ENCODE measurements at regions not wholly inside any gene's neighbourhood (a gene's known extent, or its start where the extent isn't known, plus 50 kb on each side); places are given as distances from the start of the nearest gene placed in this dataset.

DNA sequence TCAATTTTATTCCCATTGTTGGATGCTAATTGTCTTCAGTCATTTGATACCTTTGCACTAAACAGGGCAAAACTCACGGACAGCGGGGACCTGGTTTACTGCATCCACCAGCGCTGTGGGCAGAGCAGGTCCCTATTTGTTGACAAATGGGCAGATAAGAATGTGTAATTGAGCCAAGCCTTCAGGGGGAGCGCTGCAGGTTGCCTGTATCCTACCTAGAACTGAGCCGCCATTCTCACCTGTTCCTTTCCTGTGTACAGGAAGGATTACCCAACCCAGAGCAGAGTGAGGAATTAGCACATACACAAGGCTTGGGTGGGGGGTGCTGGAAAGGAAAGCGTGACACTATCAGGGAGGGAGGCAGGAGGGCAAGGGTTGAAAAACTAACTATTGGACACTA, 89.1 kb upstream of the FOXA2 start:
- no peak overlapping the region for H4K5ac ChIP-seq (ENCODE audit: low read length)
- H2AK5ac ChIP-seq (ENCODE audit: low read length) = no peak overlapping the region
- no peaks in the 10 kb centered on the region for H3K27me3 ChIP-seq (ENCODE audit: insufficient read depth, low read length, poor library complexity)
- no peak overlapping the region for H3K18ac ChIP-seq (ENCODE audit: low read length)
- no peak overlapping the region for H3K9ac ChIP-seq (ENCODE audit: low read length)
- H2BK15ac ChIP-seq (replicated peaks; ENCODE audit: low read depth) = no peak overlapping the region
- no peaks in the 10 kb centered on the region for H3K79me1 ChIP-seq (ENCODE audit: low read length)
- H4K8ac ChIP-seq (ENCODE audit: low read depth, low read length) = no peak overlapping the region
- no peak overlapping the region for H2BK5ac ChIP-seq (ENCODE audit: low read length)
- H3K4me3 ChIP-seq (ENCODE audit: low read length) = no peak overlapping the region
- H2BK120ac ChIP-seq (ENCODE audit: low read depth, low read length) = no peak overlapping the region
- H3K4me1 ChIP-seq (ENCODE audit: control insufficient read depth, low read depth, low read length) = no peaks in the 10 kb centered on the region
- no peak for DNase-seq
- no peak overlapping the region for H3K4ac ChIP-seq (ENCODE audit: low read depth, low read length)
- H3K23ac ChIP-seq (ENCODE audit: low read length) = no peak overlapping the region
- H3K27ac ChIP-seq (ENCODE audit: low read depth, low read length) = no peak overlapping the region
- H3K79me2 ChIP-seq (ENCODE audit: control insufficient read depth, insufficient read depth, low read length) = no peaks in the 10 kb centered on the region
- H3K4me2 ChIP-seq (ENCODE audit: low read length) = no peak overlapping the region
- H3K36me3 ChIP-seq (ENCODE audit: control insufficient read depth, insufficient read depth, low read length) = no peaks in the 10 kb centered on the region
- WGBS (ENCODE audit: extremely low coverage, insufficient coverage, low lambda C conversion rate) = no CpG with 5 or more reads among the region's 6 CpGs
- H3K56ac ChIP-seq (ENCODE audit: low read length) = no peak overlapping the region

DNA sequence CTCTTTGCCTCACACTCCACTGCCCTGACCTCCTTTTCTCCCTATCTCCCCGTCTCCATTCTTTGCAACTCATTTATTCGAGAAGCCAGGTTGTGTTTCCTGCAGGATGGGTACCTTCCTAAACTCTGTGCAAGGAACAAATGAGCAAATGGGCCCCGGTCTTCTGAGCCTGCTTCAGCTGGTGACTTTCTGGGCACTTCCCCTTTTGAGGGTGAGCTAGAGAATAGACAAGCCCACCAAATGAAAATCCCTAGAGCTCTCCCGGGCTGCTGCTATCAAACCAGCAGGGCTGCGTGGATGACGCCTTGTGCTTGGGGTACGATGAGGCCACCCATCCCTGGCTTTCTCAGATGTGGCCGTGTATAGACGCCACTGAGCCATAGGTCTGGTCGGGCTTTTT, 91.0 kb upstream of the FOXA2 start:
- no CpG with 5 or more reads among the region's 10 CpGs for WGBS (ENCODE audit: extremely low coverage, insufficient coverage, low lambda C conversion rate)
- H3K27ac ChIP-seq (ENCODE audit: low read depth, low read length) = no peak overlapping the region
- no peaks in the 10 kb centered on the region for H3K27me3 ChIP-seq (ENCODE audit: insufficient read depth, low read length, poor library complexity)
- H2AK5ac ChIP-seq (ENCODE audit: low read length) = no peak overlapping the region
- H3K18ac ChIP-seq (ENCODE audit: low read length) = no peak overlapping the region
- H3K56ac ChIP-seq (ENCODE audit: low read length) = no peak overlapping the region
- no peaks in the 10 kb centered on the region for H3K79me2 ChIP-seq (ENCODE audit: control insufficient read depth, insufficient read depth, low read length)
- H3K23ac ChIP-seq (ENCODE audit: low read length) = no peak overlapping the region
- H4K8ac ChIP-seq (ENCODE audit: low read depth, low read length) = no peak overlapping the region
- no peak overlapping the region for H3K4me2 ChIP-seq (ENCODE audit: low read length)
- H3K36me3 ChIP-seq (ENCODE audit: control insufficient read depth, insufficient read depth, low read length) = no peaks in the 10 kb centered on the region
- H2BK5ac ChIP-seq (ENCODE audit: low read length) = no peak overlapping the region
- no peaks in the 10 kb centered on the region for H3K79me1 ChIP-seq (ENCODE audit: low read length)
- H2BK120ac ChIP-seq (ENCODE audit: low read depth, low read length) = no peak overlapping the region
- H3K4me3 ChIP-seq (ENCODE audit: low read length) = no peak overlapping the region
- no peak for DNase-seq
- H3K4me1 ChIP-seq (ENCODE audit: control insufficient read depth, low read depth, low read length) = no peaks in the 10 kb centered on the region
- no peak overlapping the region for H3K4ac ChIP-seq (ENCODE audit: low read depth, low read length)
- no peak overlapping the region for H3K9ac ChIP-seq (ENCODE audit: low read length)
- no peak overlapping the region for H2BK15ac ChIP-seq (replicated peaks; ENCODE audit: low read depth)
- no peak overlapping the region for H4K5ac ChIP-seq (ENCODE audit: low read length)

DNA sequence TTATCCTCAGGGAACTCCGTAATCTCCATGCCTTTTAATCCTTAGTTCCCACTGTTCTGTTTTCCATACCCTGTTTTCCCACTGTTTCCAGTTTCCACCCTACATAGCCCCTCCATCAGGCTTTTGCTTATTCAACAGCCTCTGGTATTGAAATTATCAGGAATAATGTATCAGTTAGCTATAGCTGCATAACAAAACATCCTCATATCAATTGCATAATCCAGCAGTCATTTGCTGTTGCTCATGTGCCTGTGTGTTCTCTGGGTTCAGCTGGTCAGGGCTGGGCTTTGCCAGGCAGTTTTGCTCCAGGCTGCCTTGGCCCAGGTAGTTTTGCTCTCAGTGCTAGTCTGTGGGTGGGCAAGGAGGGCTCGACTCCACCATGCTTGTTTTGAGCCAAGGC, 94.3 kb upstream of the FOXA2 start:
- Histone ChIP-seq H3K79me1 (ENCODE audit: low read length) (no peaks in the 10 kb centered on the region), H2BK15ac (replicated peaks; ENCODE audit: low read depth) (no peak overlapping the region), H3K4me1 (ENCODE audit: control insufficient read depth, low read depth, low read length) (no peaks in the 10 kb centered on the region), H3K18ac (ENCODE audit: low read length) (no peak overlapping the region), H3K4me3 (ENCODE audit: low read length) (no peak overlapping the region), H2AK5ac (ENCODE audit: low read length) (no peak overlapping the region), H3K36me3 (ENCODE audit: control insufficient read depth, insufficient read depth, low read length) (no peaks in the 10 kb centered on the region), H3K23ac (ENCODE audit: low read length) (no peak overlapping the region), H3K4ac (ENCODE audit: low read depth, low read length) (no peak overlapping the region), H2BK5ac (ENCODE audit: low read length) (no peak overlapping the region), H3K27me3 (ENCODE audit: insufficient read depth, low read length, poor library complexity) (no peaks in the 10 kb centered on the region), H3K56ac (ENCODE audit: low read length) (no peak overlapping the region), H4K5ac (ENCODE audit: low read length) (no peak overlapping the region), H2BK120ac (ENCODE audit: low read depth, low read length) (no peak overlapping the region), H3K27ac (ENCODE audit: low read depth, low read length) (no peak overlapping the region), H3K4me2 (ENCODE audit: low read length) (no peak overlapping the region), H4K8ac (ENCODE audit: low read depth, low read length) (no peak overlapping the region), H3K79me2 (ENCODE audit: control insufficient read depth, insufficient read depth, low read length) (no peaks in the 10 kb centered on the region), H3K9ac (ENCODE audit: low read length) (no peak overlapping the region)
- DNase-seq = no peak
- no CpG with 5 or more reads among the region's 2 CpGs for WGBS (ENCODE audit: extremely low coverage, insufficient coverage, low lambda C conversion rate)

- H3K4me2 ChIP-seq (ENCODE audit: low read length) = no peak overlapping the region
- H3K79me1 ChIP-seq (ENCODE audit: low read length) = no peaks in the 10 kb centered on the region
- H3K4me3 ChIP-seq (ENCODE audit: low read length) = no peak overlapping the region
- no peak overlapping the region for H2BK5ac ChIP-seq (ENCODE audit: low read length)
- H3K27ac ChIP-seq (ENCODE audit: low read depth, low read length) = no peak overlapping the region
- H2BK15ac ChIP-seq (replicated peaks; ENCODE audit: low read depth) = no peak overlapping the region
- H3K23ac ChIP-seq (ENCODE audit: low read length) = no peak overlapping the region
- H3K36me3 ChIP-seq (ENCODE audit: control insufficient read depth, insufficient read depth, low read length) = no peaks in the 10 kb centered on the region
- no peak overlapping the region for H3K4ac ChIP-seq (ENCODE audit: low read depth, low read length)
- H3K56ac ChIP-seq (ENCODE audit: low read length) = no peak overlapping the region
- no peak overlapping the region for H2AK5ac ChIP-seq (ENCODE audit: low read length)
- no peak overlapping the region for H2BK120ac ChIP-seq (ENCODE audit: low read depth, low read length)
- no peak overlapping the region for H4K5ac ChIP-seq (ENCODE audit: low read length)
- no CpG with 5 or more reads among the region's 4 CpGs for WGBS (ENCODE audit: extremely low coverage, insufficient coverage, low lambda C conversion rate)
- H4K8ac ChIP-seq (ENCODE audit: low read depth, low read length) = no peak overlapping the region
- H3K79me2 ChIP-seq (ENCODE audit: control insufficient read depth, insufficient read depth, low read length) = no peaks in the 10 kb centered on the region
- H3K18ac ChIP-seq (ENCODE audit: low read length) = no peak overlapping the region
- no peak for DNase-seq
- no peaks in the 10 kb centered on the region for H3K27me3 ChIP-seq (ENCODE audit: insufficient read depth, low read length, poor library complexity)
- no peak overlapping the region for H3K9ac ChIP-seq (ENCODE audit: low read length)
- no peaks in the 10 kb centered on the region for H3K4me1 ChIP-seq (ENCODE audit: control insufficient read depth, low read depth, low read length)
Measured at GRCh38 chr20:22679197-22679596, 94.8 kb upstream of the FOXA2 start.

DNA sequence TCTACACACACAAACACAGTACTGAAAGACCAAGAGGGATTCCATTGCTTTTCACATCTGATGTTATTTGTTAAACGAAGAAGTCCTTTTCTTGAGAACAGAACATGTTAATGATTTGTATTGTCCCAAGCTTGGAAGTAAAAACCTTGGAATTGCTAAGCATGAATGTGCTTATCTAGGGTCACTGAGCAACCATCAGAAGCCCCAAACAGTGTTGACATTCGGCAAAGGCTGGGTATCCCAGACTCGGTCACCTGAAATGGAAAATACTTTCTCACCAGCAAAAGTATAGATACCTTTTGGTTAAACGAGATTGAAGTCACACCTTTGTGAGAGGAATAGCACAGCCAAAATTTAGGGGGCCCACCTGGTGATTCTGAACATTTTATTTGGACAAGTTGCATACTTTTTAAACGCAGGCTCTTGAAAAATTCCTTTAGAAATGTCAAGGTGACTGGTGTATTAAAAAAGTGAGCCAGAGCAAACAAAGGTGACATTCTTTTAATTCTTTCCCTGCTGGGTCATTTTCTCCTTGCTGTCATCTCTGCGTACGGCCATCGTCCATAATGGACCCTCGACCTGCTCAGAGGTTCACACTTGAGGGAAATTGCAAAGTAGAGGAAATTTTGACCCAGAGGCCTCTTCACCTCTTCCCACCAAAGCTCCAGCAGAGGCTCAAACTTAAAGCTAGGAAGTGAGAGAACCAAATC, 95.8 kb upstream of the FOXA2 start:
- H3K27me3 ChIP-seq (ENCODE audit: insufficient read depth, low read length, poor library complexity) = no peaks in the 10 kb centered on the region
- H3K4ac ChIP-seq (ENCODE audit: low read depth, low read length) = no peak overlapping the region

More for the DNA sequence above, 95.8 kb upstream of the FOXA2 start:
- WGBS (ENCODE audit: extremely low coverage, insufficient coverage, low lambda C conversion rate) = no CpG with 5 or more reads among the region's 9 CpGs
- no peak overlapping the region for H2AK5ac ChIP-seq (ENCODE audit: low read length)
- no peak overlapping the region for H2BK15ac ChIP-seq (replicated peaks; ENCODE audit: low read depth)
- DNase-seq = no peak
- no peak overlapping the region for H3K9ac ChIP-seq (ENCODE audit: low read length)
- no peaks in the 10 kb centered on the region for H3K79me1 ChIP-seq (ENCODE audit: low read length)
- H2BK120ac ChIP-seq (ENCODE audit: low read depth, low read length) = no peak overlapping the region
- no peak overlapping the region for H3K18ac ChIP-seq (ENCODE audit: low read length)
- H4K8ac ChIP-seq (ENCODE audit: low read depth, low read length) = no peak overlapping the region
- H3K4me1 ChIP-seq (ENCODE audit: control insufficient read depth, low read depth, low read length) = no peaks in the 10 kb centered on the region
- H3K36me3 ChIP-seq (ENCODE audit: control insufficient read depth, insufficient read depth, low read length) = no peaks in the 10 kb centered on the region
- no peak overlapping the region for H3K4me3 ChIP-seq (ENCODE audit: low read length)
- no peak overlapping the region for H3K4me2 ChIP-seq (ENCODE audit: low read length)
- H3K56ac ChIP-seq (ENCODE audit: low read length) = no peak overlapping the region
- H3K23ac ChIP-seq (ENCODE audit: low read length) = no peak overlapping the region
- no peak overlapping the region for H4K5ac ChIP-seq (ENCODE audit: low read length)
- H3K79me2 ChIP-seq (ENCODE audit: control insufficient read depth, insufficient read depth, low read length) = no peaks in the 10 kb centered on the region
- no peak overlapping the region for H3K27ac ChIP-seq (ENCODE audit: low read depth, low read length)
- no peak overlapping the region for H2BK5ac ChIP-seq (ENCODE audit: low read length)

Data from mesendoderm (in vitro differentiated cells).